Esophagus muscularis mucosa (tissue), 3 donors: ENCODE measurements at regions not wholly inside any gene's neighbourhood (a gene's known extent, or its start where the extent isn't known, plus 50 kb on each side); places are given as distances from the start of the nearest gene placed in this dataset.

ENCODE experiments used
- CTCF ChIP-seq, 3 experiments: fragments of 200-600 bp in 2 of 3; fragments of 450-650 bp in 1 of 3; sonication (generic) in 2 of 3; IDR thresholded peaks; one replicate each; pipeline ENCODE4 v1.5.1; 2017 to 2019; ENCODE audit warnings: antibody characterized with exemption in 3 of 3, mild to moderate bottlenecking in 2 of 3, moderate library complexity in 1 of 3
- POLR2A ChIP-seq: fragments of 450-650 bp; IDR thresholded peaks from one replicate; pipeline ENCODE4 v1.6.1; 2017; ENCODE audit warnings: antibody characterized with exemption, moderate library complexity, mild to moderate bottlenecking, low read depth
- POLR2AphosphoS5 ChIP-seq, 2 donors: sonication (generic); formaldehyde crosslinking; IDR thresholded peaks; one replicate each; pipeline ENCODE4 v1.6.1; 2017; ENCODE audit warnings: antibody characterized with exemption in 2 of 2

GRCh38 chr15:91576096-91576495, 277.4 kb upstream of the SLCO3A1 start:
- TF ChIP-seq CTCF (IDR thresholded peaks at IDR 0.05) (no peak), POLR2AphosphoS5 (IDR thresholded peaks at IDR 0.05) (no peak), POLR2A (no peak)
